Upper lobe of left lung (tissue), 4 donors: ENCODE measurements at regions not wholly inside any gene's neighbourhood (a gene's known extent, or its start where the extent isn't known, plus 50 kb on each side); places are given as distances from the start of the nearest gene placed in this dataset.

Experiments
- POLR2A ChIP-seq, 4 donors: fragments of 450-650 bp; IDR thresholded peaks; one replicate each; pipeline ENCODE4 v1.5.1; 2016 to 2017; ENCODE audit warnings: antibody characterized with exemption in 4 of 4, mild to moderate bottlenecking in 2 of 4
- TF ChIP-seq, protein P1 (sequence below), 6 experiments: fragments of 450-650 bp in 4 of 6; fragments of 200-600 bp in 2 of 6; sonication (generic) in 2 of 6; IDR thresholded peaks; one replicate each; pipeline ENCODE4 v1.5.1; 2016 to 2019; ENCODE audit warnings: antibody characterized with exemption in 6 of 6

DNA sequence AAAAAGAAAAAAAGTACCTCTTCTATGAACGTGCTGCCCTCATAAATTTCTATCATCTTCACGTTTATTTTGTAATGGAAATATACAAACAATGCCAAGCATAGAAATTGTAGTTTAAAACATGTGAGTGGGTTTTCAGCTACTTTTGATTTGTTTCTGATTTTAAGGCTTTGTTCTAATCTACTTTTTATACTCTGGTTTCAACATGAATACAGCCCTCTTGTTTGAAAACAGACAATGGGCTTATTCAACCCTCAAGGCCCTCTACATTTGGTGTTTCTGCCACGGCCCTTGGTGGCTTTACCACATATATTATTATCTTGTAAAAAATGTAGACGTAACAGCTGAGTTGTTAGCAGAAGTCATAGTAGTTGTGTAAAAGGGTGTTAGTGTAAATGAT, 153.9 kb downstream of the SOX4 start:
- TF ChIP-seq POLR2A (IDR thresholded peaks at IDR 0.05): no peak
- TF ChIP-seq, protein P1, sequence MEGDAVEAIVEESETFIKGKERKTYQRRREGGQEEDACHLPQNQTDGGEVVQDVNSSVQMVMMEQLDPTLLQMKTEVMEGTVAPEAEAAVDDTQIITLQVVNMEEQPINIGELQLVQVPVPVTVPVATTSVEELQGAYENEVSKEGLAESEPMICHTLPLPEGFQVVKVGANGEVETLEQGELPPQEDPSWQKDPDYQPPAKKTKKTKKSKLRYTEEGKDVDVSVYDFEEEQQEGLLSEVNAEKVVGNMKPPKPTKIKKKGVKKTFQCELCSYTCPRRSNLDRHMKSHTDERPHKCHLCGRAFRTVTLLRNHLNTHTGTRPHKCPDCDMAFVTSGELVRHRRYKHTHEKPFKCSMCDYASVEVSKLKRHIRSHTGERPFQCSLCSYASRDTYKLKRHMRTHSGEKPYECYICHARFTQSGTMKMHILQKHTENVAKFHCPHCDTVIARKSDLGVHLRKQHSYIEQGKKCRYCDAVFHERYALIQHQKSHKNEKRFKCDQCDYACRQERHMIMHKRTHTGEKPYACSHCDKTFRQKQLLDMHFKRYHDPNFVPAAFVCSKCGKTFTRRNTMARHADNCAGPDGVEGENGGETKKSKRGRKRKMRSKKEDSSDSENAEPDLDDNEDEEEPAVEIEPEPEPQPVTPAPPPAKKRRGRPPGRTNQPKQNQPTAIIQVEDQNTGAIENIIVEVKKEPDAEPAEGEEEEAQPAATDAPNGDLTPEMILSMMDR (IDR thresholded peaks at IDR 0.05): no peak
